22Rv1 (cell line): ENCODE measurements at regions not wholly inside any gene's neighbourhood (a gene's known extent, or its start where the extent isn't known, plus 50 kb on each side); places are given as distances from the start of the nearest gene placed in this dataset.
A peak's percentile ranks its signal among the peaks of the same experiment; 100 is the strongest.

Experiments used
- H3K27ac ChIP-seq: fragments of 450-650 bp; 2 replicates; pipeline ENCODE4 v1.5.1; 2017
- CTCF ChIP-seq: fragments of 450-650 bp; IDR thresholded peaks from 2 replicates; pipeline ENCODE4 v1.5.1; 2017; ENCODE audit warnings: mild to moderate bottlenecking
- ZFX ChIP-seq: fragments of 450-650 bp; IDR thresholded peaks from 2 replicates; pipeline ENCODE4 v1.6.1; 2017; ENCODE audit warnings: antibody characterized with exemption, borderline replicate concordance

- H3K27ac ChIP-seq: peak overlapping the region; percentile 21; the same call in 1 of the 2 replicates
- TF ChIP-seq CTCF (no peak), ZFX (no peak)
These were observed 187.1 kb downstream of the NRIP1 start for GRCh38 chr21:14877581-14878228.

- TF ChIP-seq ZFX: no peak
- no peak for TF ChIP-seq CTCF
- no peak overlapping the region for H3K27ac ChIP-seq
These were observed 188.3 kb downstream of the NRIP1 start for GRCh38 chr21:14876524-14876840.

GRCh38 chr21:14875704-14876523, 188.9 kb downstream of the NRIP1 start:
- H3K27ac ChIP-seq: no peak overlapping the region
- TF ChIP-seq CTCF (no peak), ZFX (no peak)

- TF ChIP-seq CTCF (no peak), ZFX (no peak)
- no peak overlapping the region for H3K27ac ChIP-seq
These were observed 189.6 kb downstream of the NRIP1 start for GRCh38 chr21:14875186-14875585.

- TF ChIP-seq ZFX (no peak), CTCF (no peak)
- H3K27ac ChIP-seq: no peak overlapping the region
These were observed 190.4 kb downstream of the NRIP1 start for GRCh38 chr21:14874379-14874778.

GRCh38 chr21:14871861-14872260, 192.9 kb downstream of the NRIP1 start:
- H3K27ac ChIP-seq: no peak overlapping the region
- TF ChIP-seq CTCF (no peak), ZFX (no peak)

GRCh38 chr21:14870853-14871149, 194.0 kb downstream of the NRIP1 start:
- TF ChIP-seq ZFX: no peak
- no peak for TF ChIP-seq CTCF
- no peak overlapping the region for H3K27ac ChIP-seq
